ENCODE measurements at regions not wholly inside any gene's neighbourhood (a gene's known extent, or its start where the extent isn't known, plus 50 kb on each side); places are given as distances from the start of the nearest gene placed in this dataset.

DNA sequence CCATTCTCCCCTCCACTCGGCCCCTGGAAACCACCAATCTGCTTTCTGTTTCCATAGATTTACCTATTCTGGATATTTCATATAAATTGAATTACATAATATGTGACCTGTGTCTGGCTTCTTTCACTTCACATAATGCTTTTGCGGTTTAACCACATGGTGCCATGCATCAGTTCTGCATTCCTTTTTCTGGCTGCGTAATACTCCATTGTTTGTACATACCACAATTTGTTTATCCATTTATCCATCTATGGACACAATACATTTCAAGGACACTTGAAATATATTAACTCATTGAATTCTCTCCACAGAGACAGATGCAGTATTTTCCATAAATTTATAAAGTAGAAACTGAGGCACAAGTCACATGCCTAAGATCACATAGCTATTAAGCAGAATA, 110.3 kb upstream of the ETV6 start:
- no peak overlapping the region for H3K9ac ChIP-seq (ENCODE audit: low read depth in 1 of 2, low read length in 2 of 2)
- WGBS, result 95% methylated on average over 3 of the region's 3 CpGs
- no peak overlapping the region for H3K27ac ChIP-seq (ENCODE audit: low read depth in 1 of 2, low read length in 2 of 2)
- H3K4me3 ChIP-seq (ENCODE audit: low read depth in 1 of 3, low read length in 3 of 3), result no peak overlapping the region
- H3K27me3 ChIP-seq (ENCODE audit: control insufficient read depth in 4 of 4, insufficient read depth in 4 of 4, low read length in 3 of 4), result no peaks in the 10 kb centered on the region
- peaks cover 0 to 1% (median 0%) of the 10 kb centered on the region in 4 donors for H3K9me3 ChIP-seq (ENCODE audit: control insufficient read depth in 4 of 4, low read length in 3 of 4)
- H3K4me1 ChIP-seq (ENCODE audit: control insufficient read depth in 4 of 4, insufficient read depth in 4 of 4, low read length in 3 of 4), result no peaks in the 10 kb centered on the region
- no peaks in the 10 kb centered on the region for H3K36me3 ChIP-seq (ENCODE audit: control insufficient read depth in 4 of 4, insufficient read depth in 3 of 4, low read depth in 1 of 4, low read length in 3 of 4)
- DNase-seq (ENCODE audit: low spot score), result no peak
- TF ChIP-seq EGR1 (IDR thresholded peaks at IDR 0.05; ENCODE audit: low read depth in 2 of 2), result no peak
- TF ChIP-seq, protein P1, sequence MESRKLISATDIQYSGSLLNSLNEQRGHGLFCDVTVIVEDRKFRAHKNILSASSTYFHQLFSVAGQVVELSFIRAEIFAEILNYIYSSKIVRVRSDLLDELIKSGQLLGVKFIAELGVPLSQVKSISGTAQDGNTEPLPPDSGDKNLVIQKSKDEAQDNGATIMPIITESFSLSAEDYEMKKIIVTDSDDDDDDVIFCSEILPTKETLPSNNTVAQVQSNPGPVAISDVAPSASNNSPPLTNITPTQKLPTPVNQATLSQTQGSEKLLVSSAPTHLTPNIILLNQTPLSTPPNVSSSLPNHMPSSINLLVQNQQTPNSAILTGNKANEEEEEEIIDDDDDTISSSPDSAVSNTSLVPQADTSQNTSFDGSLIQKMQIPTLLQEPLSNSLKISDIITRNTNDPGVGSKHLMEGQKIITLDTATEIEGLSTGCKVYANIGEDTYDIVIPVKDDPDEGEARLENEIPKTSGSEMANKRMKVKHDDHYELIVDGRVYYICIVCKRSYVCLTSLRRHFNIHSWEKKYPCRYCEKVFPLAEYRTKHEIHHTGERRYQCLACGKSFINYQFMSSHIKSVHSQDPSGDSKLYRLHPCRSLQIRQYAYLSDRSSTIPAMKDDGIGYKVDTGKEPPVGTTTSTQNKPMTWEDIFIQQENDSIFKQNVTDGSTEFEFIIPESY (IDR thresholded peaks at IDR 0.05), result no peak
- no peak for TF ChIP-seq YY1 (IDR thresholded peaks at IDR 0.05)
- no peak for TF ChIP-seq RXRA (IDR thresholded peaks at IDR 0.05)
- no peak for TF ChIP-seq RAD21 (IDR thresholded peaks at IDR 0.05)
- TF ChIP-seq JUND (IDR thresholded peaks at IDR 0.05), result no peak
- TF ChIP-seq, protein P2, sequence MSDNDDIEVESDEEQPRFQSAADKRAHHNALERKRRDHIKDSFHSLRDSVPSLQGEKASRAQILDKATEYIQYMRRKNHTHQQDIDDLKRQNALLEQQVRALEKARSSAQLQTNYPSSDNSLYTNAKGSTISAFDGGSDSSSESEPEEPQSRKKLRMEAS (IDR thresholded peaks at IDR 0.05), result no peak
- no peak for TF ChIP-seq FOXA2 (IDR thresholded peaks at IDR 0.05)
- no peak for TF ChIP-seq TAF1 (conservative IDR thresholded peaks at IDR 0.05)
- TF ChIP-seq, protein P3, sequence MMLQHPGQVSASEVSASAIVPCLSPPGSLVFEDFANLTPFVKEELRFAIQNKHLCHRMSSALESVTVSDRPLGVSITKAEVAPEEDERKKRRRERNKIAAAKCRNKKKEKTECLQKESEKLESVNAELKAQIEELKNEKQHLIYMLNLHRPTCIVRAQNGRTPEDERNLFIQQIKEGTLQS (IDR thresholded peaks at IDR 0.05), result no peak
- no peak for TF ChIP-seq SP1 (IDR thresholded peaks at IDR 0.05)
- TF ChIP-seq, protein P4, sequence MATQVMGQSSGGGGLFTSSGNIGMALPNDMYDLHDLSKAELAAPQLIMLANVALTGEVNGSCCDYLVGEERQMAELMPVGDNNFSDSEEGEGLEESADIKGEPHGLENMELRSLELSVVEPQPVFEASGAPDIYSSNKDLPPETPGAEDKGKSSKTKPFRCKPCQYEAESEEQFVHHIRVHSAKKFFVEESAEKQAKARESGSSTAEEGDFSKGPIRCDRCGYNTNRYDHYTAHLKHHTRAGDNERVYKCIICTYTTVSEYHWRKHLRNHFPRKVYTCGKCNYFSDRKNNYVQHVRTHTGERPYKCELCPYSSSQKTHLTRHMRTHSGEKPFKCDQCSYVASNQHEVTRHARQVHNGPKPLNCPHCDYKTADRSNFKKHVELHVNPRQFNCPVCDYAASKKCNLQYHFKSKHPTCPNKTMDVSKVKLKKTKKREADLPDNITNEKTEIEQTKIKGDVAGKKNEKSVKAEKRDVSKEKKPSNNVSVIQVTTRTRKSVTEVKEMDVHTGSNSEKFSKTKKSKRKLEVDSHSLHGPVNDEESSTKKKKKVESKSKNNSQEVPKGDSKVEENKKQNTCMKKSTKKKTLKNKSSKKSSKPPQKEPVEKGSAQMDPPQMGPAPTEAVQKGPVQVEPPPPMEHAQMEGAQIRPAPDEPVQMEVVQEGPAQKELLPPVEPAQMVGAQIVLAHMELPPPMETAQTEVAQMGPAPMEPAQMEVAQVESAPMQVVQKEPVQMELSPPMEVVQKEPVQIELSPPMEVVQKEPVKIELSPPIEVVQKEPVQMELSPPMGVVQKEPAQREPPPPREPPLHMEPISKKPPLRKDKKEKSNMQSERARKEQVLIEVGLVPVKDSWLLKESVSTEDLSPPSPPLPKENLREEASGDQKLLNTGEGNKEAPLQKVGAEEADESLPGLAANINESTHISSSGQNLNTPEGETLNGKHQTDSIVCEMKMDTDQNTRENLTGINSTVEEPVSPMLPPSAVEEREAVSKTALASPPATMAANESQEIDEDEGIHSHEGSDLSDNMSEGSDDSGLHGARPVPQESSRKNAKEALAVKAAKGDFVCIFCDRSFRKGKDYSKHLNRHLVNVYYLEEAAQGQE (IDR thresholded peaks at IDR 0.05), result no peak
- no peak for TF ChIP-seq HNF4A (conservative IDR thresholded peaks at IDR 0.05)
- TF ChIP-seq HNF4G (IDR thresholded peaks at IDR 0.05), result no peak

DNA sequence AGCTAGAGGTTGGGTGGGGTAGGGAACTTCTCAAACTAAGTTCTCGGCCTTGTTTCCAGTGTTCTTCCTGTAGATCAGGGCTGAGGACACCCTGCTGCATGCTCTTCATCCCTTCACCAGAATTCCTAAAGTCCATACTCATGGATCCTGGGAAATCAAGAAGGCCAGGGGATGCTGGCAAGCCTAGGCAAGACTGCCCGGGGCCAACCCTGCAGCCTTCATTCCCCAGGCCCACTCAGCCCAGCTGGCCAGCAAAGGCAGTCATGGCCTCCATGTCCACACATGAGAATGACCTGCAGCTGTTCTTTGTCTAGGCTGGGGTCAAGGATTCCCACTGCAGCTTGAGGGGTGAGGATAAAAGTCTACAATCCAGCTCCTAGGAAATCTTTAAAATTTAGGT, 109.3 kb upstream of the ETV6 start:
- Histone ChIP-seq H3K9ac (ENCODE audit: low read depth in 1 of 2, low read length in 2 of 2) (no peak overlapping the region), H3K4me1 (ENCODE audit: control insufficient read depth in 4 of 4, insufficient read depth in 4 of 4, low read length in 3 of 4) (no peaks in the 10 kb centered on the region), H3K27ac (ENCODE audit: low read depth in 1 of 2, low read length in 2 of 2) (no peak overlapping the region), H3K4me3 (ENCODE audit: low read depth in 1 of 3, low read length in 3 of 3) (no peak overlapping the region), H3K27me3 (ENCODE audit: control insufficient read depth in 4 of 4, insufficient read depth in 4 of 4, low read length in 3 of 4) (no peaks in the 10 kb centered on the region), H3K36me3 (ENCODE audit: control insufficient read depth in 4 of 4, insufficient read depth in 3 of 4, low read depth in 1 of 4, low read length in 3 of 4) (no peaks in the 10 kb centered on the region), H3K9me3 (ENCODE audit: control insufficient read depth in 4 of 4, low read length in 3 of 4) (peaks cover 0 to 1% (median 0%) of the 10 kb centered on the region in 4 donors)
- WGBS, result 93% methylated on average over 2 of the region's 2 CpGs
- no peak for DNase-seq (ENCODE audit: low spot score)
- TF ChIP-seq HNF4A (conservative IDR thresholded peaks at IDR 0.05) (no peak), YY1 (IDR thresholded peaks at IDR 0.05) (no peak), EGR1 (IDR thresholded peaks at IDR 0.05; ENCODE audit: low read depth in 2 of 2) (no peak), JUND (IDR thresholded peaks at IDR 0.05) (no peak), RAD21 (IDR thresholded peaks at IDR 0.05) (no peak), NR2F2 (IDR thresholded peaks at IDR 0.05) (no peak), FOXA1 (IDR thresholded peaks at IDR 0.05) (no peak), SP1 (IDR thresholded peaks at IDR 0.05) (no peak), FOXA2 (IDR thresholded peaks at IDR 0.05) (no peak), RXRA (IDR thresholded peaks at IDR 0.05) (no peak), GABPA (IDR thresholded peaks at IDR 0.05 in 1 of 2, conservative IDR thresholded peaks at IDR 0.05 in 1 of 2) (no peak), TAF1 (conservative IDR thresholded peaks at IDR 0.05) (no peak), HNF4G (IDR thresholded peaks at IDR 0.05) (no peak)
- TF ChIP-seq, protein P2 (IDR thresholded peaks at IDR 0.05), result no peak
- TF ChIP-seq, protein P4 (IDR thresholded peaks at IDR 0.05), result no peak
- TF ChIP-seq, protein P5, sequence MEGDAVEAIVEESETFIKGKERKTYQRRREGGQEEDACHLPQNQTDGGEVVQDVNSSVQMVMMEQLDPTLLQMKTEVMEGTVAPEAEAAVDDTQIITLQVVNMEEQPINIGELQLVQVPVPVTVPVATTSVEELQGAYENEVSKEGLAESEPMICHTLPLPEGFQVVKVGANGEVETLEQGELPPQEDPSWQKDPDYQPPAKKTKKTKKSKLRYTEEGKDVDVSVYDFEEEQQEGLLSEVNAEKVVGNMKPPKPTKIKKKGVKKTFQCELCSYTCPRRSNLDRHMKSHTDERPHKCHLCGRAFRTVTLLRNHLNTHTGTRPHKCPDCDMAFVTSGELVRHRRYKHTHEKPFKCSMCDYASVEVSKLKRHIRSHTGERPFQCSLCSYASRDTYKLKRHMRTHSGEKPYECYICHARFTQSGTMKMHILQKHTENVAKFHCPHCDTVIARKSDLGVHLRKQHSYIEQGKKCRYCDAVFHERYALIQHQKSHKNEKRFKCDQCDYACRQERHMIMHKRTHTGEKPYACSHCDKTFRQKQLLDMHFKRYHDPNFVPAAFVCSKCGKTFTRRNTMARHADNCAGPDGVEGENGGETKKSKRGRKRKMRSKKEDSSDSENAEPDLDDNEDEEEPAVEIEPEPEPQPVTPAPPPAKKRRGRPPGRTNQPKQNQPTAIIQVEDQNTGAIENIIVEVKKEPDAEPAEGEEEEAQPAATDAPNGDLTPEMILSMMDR (IDR thresholded peaks at IDR 0.05; ENCODE audit: low read depth, low read length, missing input control), result no peak
- TF ChIP-seq, protein P3 (IDR thresholded peaks at IDR 0.05), result no peak
